K562 (cell line): ENCODE measurements at regions not wholly inside any gene's neighbourhood (a gene's known extent, or its start where the extent isn't known, plus 50 kb on each side); places are given as distances from the start of the nearest gene placed in this dataset.

Experiments used
- CTCF ChIP-seq, 3 experiments: IDR thresholded peaks in 2 of 3; conservative IDR thresholded peaks in 1 of 3; 2 replicates each; pipeline ENCODE4 v1.5.1; 2011 to 2012; ENCODE audit warnings: low read length in 3 of 3, mild to moderate bottlenecking in 3 of 3, control low read depth in 2 of 3, improper control_type of control experiment in 1 of 3, inconsistent platforms in 1 of 3, low read depth in 1 of 3, mixed read lengths in 1 of 3, moderate library complexity in 1 of 3; ENCODE audit not compliant: insufficient read depth in 2 of 3
- FOS ChIP-seq: IDR thresholded peaks from 3 replicates; pipeline ENCODE4 v1.6.1; 2011; ENCODE audit not compliant: insufficient read length; ENCODE audit errors: extremely low read depth
- KDM5B ChIP-seq: fragments of 200-600 bp; sonication (generic); IDR thresholded peaks from 2 replicates; pipeline ENCODE4 v1.6.1; 2012; ENCODE audit warnings: low read depth, mild to moderate bottlenecking, moderate library complexity, low read length, control low read depth, inconsistent platforms; ENCODE audit not compliant: insufficient replicate concordance
- MAFG ChIP-seq: fragments of 450-650 bp; conservative IDR thresholded peaks from 2 replicates; pipeline ENCODE4 v1.6.1; 2016; ENCODE audit warnings: missing genetic modification characterization, missing compliant biosample characterization
- MEF2A ChIP-seq: IDR thresholded peaks from 2 replicates; pipeline ENCODE4 v1.6.1; 2011; ENCODE audit warnings: low read depth, mild to moderate bottlenecking, low read length, moderate library complexity; ENCODE audit not compliant: control insufficient read depth
- NCOA2 ChIP-seq, 2 experiments: fragments of 450-650 bp; IDR thresholded peaks; 2 replicates each; pipeline ENCODE4 v1.6.1; 2018; ENCODE audit warnings: mild to moderate bottlenecking in 2 of 2, moderate library complexity in 1 of 2; ENCODE audit not compliant: partially characterized antibody in 2 of 2
- NR0B1 ChIP-seq: fragments of 450-650 bp; IDR thresholded peaks from one replicate; pipeline ENCODE4 v1.6.1; 2018; ENCODE audit warnings: mild to moderate bottlenecking, moderate library complexity; ENCODE audit not compliant: partially characterized antibody
- NR4A1 ChIP-seq, 2 experiments: fragments of 250-450 bp in 1 of 2; fragments of 450-650 bp in 1 of 2; sonication (Bioruptor Pico) in 1 of 2; IDR thresholded peaks; 2 replicates each; pipeline versions ENCODE4 v1.4.0 to v1.6.1; 2016 to 2020; ENCODE audit warnings: mild to moderate bottlenecking in 2 of 2, missing compliant biosample characterization in 1 of 2, missing genetic modification characterization in 1 of 2, moderate library complexity in 1 of 2
- NRF1 ChIP-seq, 2 experiments: fragments of 450-650 bp; IDR thresholded peaks in 1 of 2; conservative IDR thresholded peaks in 1 of 2; 2 replicates each; pipeline ENCODE4 v1.6.1; 2014; ENCODE audit warnings: mild to moderate bottlenecking in 2 of 2
- OTX1 ChIP-seq: fragments of 450-650 bp; formaldehyde crosslinking; IDR thresholded peaks from 2 replicates; pipeline ENCODE4 v1.4.0; 2022; ENCODE audit warnings: mild to moderate bottlenecking
- POLR2A ChIP-seq: fragments of 450-650 bp; conservative IDR thresholded peaks from 2 replicates; pipeline ENCODE4 v1.6.1; 2016
- RAD21 ChIP-seq, 2 experiments: fragments of 250-450 bp in 1 of 2; fragments of 450-650 bp in 1 of 2; sonication (Bioruptor Pico) in 1 of 2; formaldehyde crosslinking in 1 of 2; IDR thresholded peaks in 1 of 2; conservative IDR thresholded peaks in 1 of 2; 2 replicates each; pipeline versions ENCODE4 v1.4.0 to v1.8.0; 2020 to 2022; ENCODE audit warnings: mild to moderate bottlenecking in 2 of 2, moderate library complexity in 1 of 2
- SOX6 ChIP-seq: fragments of 450-650 bp; IDR thresholded peaks from 2 replicates; pipeline ENCODE4 v1.6.1; 2014; ENCODE audit warnings: mild to moderate bottlenecking
- U2AF1 ChIP-seq: fragments of 200-400 bp; formaldehyde crosslinking; optimal IDR thresholded peaks from 2 replicates; pipeline ENCODE3; 2017; ENCODE audit warnings: mild to moderate bottlenecking, low read depth, low read length, moderate library complexity

GRCh38 chr12:130014485-130014807, 110.6 kb upstream of the TMEM132D start:
- no peak for TF ChIP-seq MAFG (tag)
- TF ChIP-seq KDM5B: no peak
- TF ChIP-seq MEF2A: no peak
- TF ChIP-seq U2AF1: no peak
- TF ChIP-seq NR4A1 (CRISPR knock-in tag; IDR thresholded peaks at IDR 0.05): no peak
- TF ChIP-seq NR4A1 (tag; IDR thresholded peaks at IDR 0.05): no peak
- no peak for TF ChIP-seq RAD21 (CRISPR knock-in tag; conservative IDR thresholded peaks at IDR 0.05 in 1 of 2, IDR thresholded peaks at IDR 0.05 in 1 of 2)
- TF ChIP-seq SOX6: no peak
- no peak for TF ChIP-seq FOS
- no peak for TF ChIP-seq POLR2A
- TF ChIP-seq NR0B1: no peak
- no peak for TF ChIP-seq OTX1 (CRISPR knock-in tag)
- no peak for TF ChIP-seq NCOA2 (IDR thresholded peaks at IDR 0.05; ENCODE audit: partially characterized antibody in 2 of 2)
- no peak for TF ChIP-seq CTCF (IDR thresholded peaks at IDR 0.05 in 2 of 3, conservative IDR thresholded peaks at IDR 0.05 in 1 of 3; ENCODE audit: insufficient read depth in 2 of 3, low read depth in 1 of 3, low read length in 3 of 3)
- no peak for TF ChIP-seq NRF1 (conservative IDR thresholded peaks at IDR 0.05 in 1 of 2, IDR thresholded peaks at IDR 0.05 in 1 of 2)
